HG02981 (cell line): ENCODE measurements at regions not wholly inside any gene's neighbourhood (a gene's known extent, or its start where the extent isn't known, plus 50 kb on each side); places are given as distances from the start of the nearest gene placed in this dataset.
"Not testable (repeated sequence)": the region's sequence is repeated elsewhere in the genome, so short reads cannot be mapped to it uniquely, and the experiment has no call there.

ENCODE experiments used
- ATAC-seq: cut with Tn5 transposase; IDR thresholded peaks from one replicate; pipeline ENCODE4 v1.9.1; 2021; ENCODE audit warnings: mild to moderate bottlenecking, moderate library complexity; ENCODE audit not compliant: unreplicated experiment

DNA sequence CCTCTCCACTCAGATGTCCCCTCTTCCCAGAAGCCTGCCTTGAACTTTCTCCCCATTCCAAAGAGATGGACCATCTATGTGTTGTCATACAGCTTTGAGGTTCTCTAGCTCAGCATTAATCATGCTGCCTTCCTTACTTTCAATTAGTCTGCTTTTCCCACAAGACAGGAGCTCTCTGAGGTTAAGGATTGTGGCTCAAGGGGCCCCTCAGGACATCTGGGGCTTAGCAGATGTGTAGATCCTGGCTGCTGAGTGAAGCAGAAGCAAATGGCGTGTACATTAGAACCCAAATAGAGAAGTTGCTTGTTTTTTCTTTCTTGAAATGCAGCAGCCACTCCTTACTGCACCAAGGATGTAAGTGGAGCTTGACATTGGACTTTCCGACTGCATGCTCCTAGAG lies 330.5 kb upstream of the TNRC6C start:
- ATAC-seq, result no peak

DNA sequence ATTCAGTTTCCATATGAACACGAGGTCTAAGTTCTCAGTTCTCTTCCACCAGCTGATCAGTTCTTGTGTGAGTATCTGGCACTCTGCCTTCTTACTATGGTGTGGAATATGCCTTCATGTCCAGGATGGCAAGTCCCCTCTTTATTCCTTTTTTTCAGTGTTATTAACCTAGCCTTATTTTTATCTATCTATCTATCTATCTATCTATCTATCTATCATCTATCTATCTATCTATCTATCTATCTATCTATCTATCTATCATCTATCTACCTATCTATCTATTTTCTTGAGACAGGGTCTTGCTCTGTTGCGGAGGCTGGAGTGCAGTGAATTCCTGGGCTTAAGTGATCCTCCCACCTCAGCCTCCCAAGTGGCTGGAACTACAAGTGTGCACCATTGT lies 329.2 kb upstream of the TNRC6C start:
- not testable (repeated sequence) for ATAC-seq

- no peak for ATAC-seq
Measured at GRCh38 chr17:77631307-77631706, 327.2 kb upstream of the TNRC6C start.

GRCh38 chr17:77632619-77633018 lies 325.9 kb upstream of the TNRC6C start:
- no peak for ATAC-seq

- no peak for ATAC-seq
Measured at GRCh38 chr17:77634710-77635109, 323.8 kb upstream of the TNRC6C start.

- ATAC-seq, result no peak
Measured at GRCh38 chr17:77635176-77635575, 323.3 kb upstream of the TNRC6C start.

DNA sequence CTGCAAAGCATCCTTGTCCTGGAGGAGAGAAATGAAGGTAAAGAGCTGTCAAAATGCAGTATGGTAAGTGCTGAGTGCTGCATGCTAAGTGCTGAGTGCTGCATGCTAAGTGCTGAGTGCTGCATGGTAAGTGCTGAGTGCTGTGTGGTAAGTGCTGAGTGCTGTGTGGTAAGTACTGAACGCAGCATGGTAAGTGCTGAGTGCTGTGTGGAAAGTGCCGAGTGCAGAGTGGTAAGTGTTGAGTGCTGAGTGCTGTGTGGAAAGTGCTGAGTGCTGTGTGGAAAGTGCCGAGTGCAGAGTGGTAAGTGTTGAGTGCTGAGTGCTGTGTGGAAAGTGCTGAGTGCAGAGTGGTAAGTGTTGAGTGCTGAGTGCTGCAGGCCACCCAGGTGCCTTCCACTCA lies 322.7 kb upstream of the TNRC6C start:
- not testable (repeated sequence) for ATAC-seq

- no peak for ATAC-seq
Measured at GRCh38 chr17:77636835-77637817, 321.4 kb upstream of the TNRC6C start.

GRCh38 chr17:77637818-77638575 lies 320.5 kb upstream of the TNRC6C start:
- no peak for ATAC-seq

DNA sequence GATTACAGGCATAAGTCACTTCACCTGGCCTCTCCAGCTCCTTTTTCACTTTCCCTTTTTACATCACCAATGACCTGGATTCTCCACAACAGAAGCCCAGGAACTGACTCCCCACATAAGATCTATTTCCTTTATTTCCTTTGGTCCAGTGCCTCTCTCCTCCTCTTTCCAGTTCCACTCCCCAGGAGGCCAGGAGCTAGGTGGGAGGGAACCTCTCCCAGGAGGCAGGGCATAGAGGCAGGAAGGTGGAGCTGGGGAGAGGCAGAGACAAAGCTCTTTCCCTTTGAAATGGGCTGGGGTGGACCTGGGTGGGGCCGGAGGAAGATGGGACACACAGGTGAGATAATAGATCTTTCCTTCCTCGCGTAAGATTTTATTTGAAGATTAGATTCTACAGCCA lies 318.3 kb upstream of the TNRC6C start:
- no peak for ATAC-seq

- ATAC-seq, result no peak
Measured at GRCh38 chr17:77640916-77641605, 317.4 kb upstream of the TNRC6C start.

DNA sequence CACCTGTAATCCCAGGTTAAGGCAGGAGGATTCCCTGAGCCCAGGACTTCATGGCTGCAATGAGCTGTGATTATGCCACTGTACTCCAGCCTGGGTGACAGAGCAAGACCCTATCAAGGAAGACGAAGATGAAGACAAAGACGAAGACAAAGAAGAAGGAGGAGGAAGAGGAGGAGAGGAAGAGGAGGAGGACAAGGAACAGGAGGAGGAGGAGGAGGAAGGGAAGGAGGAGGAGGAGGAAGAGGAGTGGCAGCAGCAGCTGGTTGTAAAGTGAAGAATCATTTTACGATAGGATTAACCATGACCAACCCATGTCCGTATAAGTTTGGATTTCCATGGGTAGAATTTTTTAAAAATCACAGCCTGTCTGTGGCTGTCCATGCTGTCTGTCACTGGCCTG lies 316.8 kb upstream of the TNRC6C start:
- ATAC-seq, result no peak

DNA sequence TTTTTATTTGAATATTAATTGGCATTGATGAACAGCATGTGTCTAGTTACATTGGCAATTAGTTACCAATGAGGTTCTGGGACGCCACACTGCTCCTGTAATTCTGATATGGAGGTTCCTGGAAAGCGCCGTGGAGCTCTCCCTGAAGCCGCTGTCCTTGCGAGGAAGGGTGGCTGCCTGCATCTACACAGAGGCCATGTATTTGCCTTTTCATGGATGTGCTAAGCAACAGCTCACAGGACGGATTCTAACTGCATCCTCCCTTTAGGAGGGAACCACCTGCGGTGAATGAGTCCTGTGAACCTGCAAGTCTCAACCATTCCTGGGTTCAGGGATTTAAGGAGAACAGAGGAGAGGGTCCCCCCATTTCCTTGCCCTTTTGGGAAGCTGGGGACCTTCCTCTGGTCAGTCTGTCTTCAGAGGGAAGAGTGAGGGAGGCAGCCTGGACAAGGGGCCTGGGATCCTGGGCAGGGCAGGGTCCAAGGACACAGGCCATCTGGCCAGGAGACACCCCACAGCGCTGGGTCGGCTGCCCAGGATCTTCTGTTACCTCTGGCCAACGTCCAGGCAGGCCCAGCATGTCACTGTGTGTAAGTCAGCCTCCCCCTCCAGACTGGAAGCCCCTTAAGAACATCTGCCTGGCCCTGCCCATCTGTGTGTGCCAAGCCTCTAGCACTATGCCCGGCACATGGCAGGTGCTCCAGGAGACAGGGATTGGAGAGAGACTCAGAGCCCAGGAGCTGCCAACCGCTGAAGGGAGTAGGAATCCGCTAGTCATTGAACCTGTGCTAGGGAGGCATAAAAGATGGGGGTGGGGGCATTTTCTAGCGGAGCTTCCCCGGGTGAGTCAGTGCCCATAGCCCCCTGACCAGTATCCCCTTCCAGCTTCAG lies 314.1 kb upstream of the TNRC6C start:
- ATAC-seq, result no peak

GRCh38 chr17:77645072-77646045 lies 313.1 kb upstream of the TNRC6C start:
- no peak for ATAC-seq

GRCh38 chr17:77646046-77646430 lies 312.5 kb upstream of the TNRC6C start:
- ATAC-seq, result no peak

GRCh38 chr17:77647531-77647930 lies 311.0 kb upstream of the TNRC6C start:
- no peak for ATAC-seq

DNA sequence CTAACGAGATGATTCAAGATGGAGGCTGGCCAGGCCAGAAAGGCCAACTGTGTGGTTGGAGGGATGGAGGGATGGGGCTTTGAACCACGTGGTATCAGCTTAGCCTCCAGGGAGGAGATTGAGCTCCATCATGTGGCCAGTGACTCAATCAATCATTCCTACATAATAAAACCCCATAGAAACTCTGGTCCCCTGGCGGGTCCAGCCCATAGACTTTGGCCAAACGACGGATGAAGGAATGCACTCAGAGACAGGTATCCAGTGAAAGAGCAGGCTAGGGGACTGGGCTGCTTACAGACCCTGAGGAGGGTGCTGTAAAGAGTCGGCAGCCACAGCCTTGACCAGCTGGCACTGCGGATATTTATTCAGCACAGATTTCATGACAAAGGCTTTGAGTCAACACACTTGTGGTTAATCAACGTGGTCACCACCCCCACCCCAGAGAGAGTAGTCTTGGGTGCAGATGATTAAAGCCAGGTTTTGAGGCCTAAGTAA lies 308.7 kb upstream of the TNRC6C start:
- ATAC-seq, result no peak

DNA sequence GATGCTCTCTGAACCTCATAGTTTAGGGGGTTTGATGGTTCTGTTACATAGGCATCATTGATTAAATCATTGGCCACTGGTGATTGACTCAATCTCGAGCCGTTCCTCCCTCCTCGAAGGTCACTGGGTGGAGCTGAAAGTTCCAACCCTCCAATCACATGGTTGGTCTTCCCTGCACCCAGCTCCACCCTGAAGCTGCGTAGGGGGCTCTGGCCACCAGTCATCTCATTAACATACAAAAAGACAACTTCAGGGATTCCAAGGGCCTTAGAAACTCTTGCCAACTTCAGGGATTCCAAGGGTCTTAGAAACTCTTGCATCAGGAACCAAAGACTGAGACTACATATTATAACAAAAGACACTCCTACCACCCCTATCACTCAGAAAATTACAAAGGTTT lies 306.5 kb upstream of the TNRC6C start:
- ATAC-seq, result no peak

- ATAC-seq, result no peak
Measured at GRCh38 chr17:77654296-77654695, 304.2 kb upstream of the TNRC6C start.
